ENCODE measurements at regions not wholly inside any gene's neighbourhood (a gene's known extent, or its start where the extent isn't known, plus 50 kb on each side); places are given as distances from the start of the nearest gene placed in this dataset.

DNA sequence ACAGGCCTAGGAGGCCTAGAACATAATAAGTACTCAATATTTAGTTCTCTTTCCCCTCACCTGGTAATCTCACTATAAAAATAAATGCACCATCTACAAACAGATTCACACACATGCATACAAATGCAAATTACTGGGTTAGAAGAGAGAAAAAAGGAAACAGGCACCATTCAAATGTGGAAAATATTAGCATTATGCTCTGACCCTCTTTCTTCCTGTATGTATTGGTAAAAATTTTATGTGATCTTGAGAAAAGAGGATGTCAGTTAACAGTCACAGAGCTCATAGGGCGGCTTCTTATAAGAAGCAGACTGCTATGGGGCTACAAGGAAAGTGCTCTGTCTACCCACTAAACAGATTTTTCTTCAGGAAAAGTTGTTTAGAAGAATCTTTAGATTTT lies 565.4 kb downstream of the LMO4 start:
- Histone ChIP-seq H3K27me3 (ENCODE audit: control insufficient read depth, insufficient read depth, low read length) (no peaks in the 10 kb centered on the region), H3K36me3 (ENCODE audit: control insufficient read depth, insufficient read depth, low read length) (no peaks in the 10 kb centered on the region), H3K4me3 (ENCODE audit: low read depth, low read length) (no peak overlapping the region)
- no peak for TF ChIP-seq CTCF (IDR thresholded peaks at IDR 0.05; ENCODE audit: insufficient read depth, low read length, poor library complexity, severe bottlenecking)
- no peak for DNase-seq (ENCODE audit: low read depth)

GRCh38 chr1:87897481-87897880 lies 568.8 kb downstream of the LMO4 start:
- no peak for DNase-seq (ENCODE audit: low read depth)
- Histone ChIP-seq H3K36me3 (ENCODE audit: control insufficient read depth, insufficient read depth, low read length) (no peaks in the 10 kb centered on the region), H3K4me3 (ENCODE audit: low read depth, low read length) (no peak overlapping the region), H3K27me3 (ENCODE audit: control insufficient read depth, insufficient read depth, low read length) (no peaks in the 10 kb centered on the region)
- no peak for TF ChIP-seq CTCF (IDR thresholded peaks at IDR 0.05; ENCODE audit: insufficient read depth, low read length, poor library complexity, severe bottlenecking)

- no peak for DNase-seq (ENCODE audit: low read depth)
- Histone ChIP-seq H3K4me3 (ENCODE audit: low read depth, low read length) (no peak overlapping the region), H3K36me3 (ENCODE audit: control insufficient read depth, insufficient read depth, low read length) (no peaks in the 10 kb centered on the region), H3K27me3 (ENCODE audit: control insufficient read depth, insufficient read depth, low read length) (no peaks in the 10 kb centered on the region)
- no peak for TF ChIP-seq CTCF (IDR thresholded peaks at IDR 0.05; ENCODE audit: insufficient read depth, low read length, poor library complexity, severe bottlenecking)
Observed at GRCh38 chr1:87898431-87898830, 569.8 kb downstream of the LMO4 start.

DNA sequence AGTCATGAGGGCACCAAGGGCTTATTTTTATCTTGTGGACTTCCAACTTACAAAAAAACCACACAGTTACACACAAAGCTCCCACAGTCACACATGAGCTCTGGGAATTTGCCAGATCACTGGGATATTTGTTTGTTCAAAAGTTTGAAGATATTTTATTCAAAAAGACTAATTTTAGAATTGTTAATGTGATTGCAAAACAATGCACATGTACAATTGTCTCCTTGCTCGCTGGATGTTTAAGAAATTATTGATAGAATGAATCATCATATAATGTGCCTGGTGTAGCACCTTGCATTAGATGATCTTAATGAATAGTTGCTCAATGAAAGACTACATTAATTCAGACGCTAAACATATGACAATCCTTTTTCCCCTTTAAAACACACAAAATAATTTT lies 570.3 kb downstream of the LMO4 start:
- Histone ChIP-seq H3K4me3 (ENCODE audit: low read depth, low read length) (no peak overlapping the region), H3K36me3 (ENCODE audit: control insufficient read depth, insufficient read depth, low read length) (no peaks in the 10 kb centered on the region), H3K27me3 (ENCODE audit: control insufficient read depth, insufficient read depth, low read length) (no peaks in the 10 kb centered on the region)
- no peak for DNase-seq (ENCODE audit: low read depth)
- no peak for TF ChIP-seq CTCF (IDR thresholded peaks at IDR 0.05; ENCODE audit: insufficient read depth, low read length, poor library complexity, severe bottlenecking)

DNA sequence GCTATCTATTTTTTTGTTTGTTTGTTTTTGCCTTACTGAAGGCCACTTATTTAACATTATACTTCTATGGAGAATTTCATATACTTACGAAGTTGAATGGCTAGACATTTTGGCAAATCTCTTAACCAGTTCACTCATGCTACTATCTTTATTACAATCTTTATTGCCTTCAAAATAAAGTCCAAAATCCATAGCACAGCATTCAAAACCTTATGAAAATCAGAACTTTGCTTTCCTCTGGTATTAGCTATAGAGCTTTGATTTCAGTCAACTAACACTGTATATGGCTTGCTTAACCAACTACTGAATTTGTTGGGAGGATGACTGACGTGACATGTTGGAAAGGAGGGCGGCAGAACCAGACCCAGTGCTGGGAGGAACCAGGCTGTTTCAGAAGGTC lies 571.1 kb downstream of the LMO4 start:
- no peak for TF ChIP-seq CTCF (IDR thresholded peaks at IDR 0.05; ENCODE audit: insufficient read depth, low read length, poor library complexity, severe bottlenecking)
- no peak for DNase-seq (ENCODE audit: low read depth)
- no peak overlapping the region for H3K4me3 ChIP-seq (ENCODE audit: low read depth, low read length)
- no peaks in the 10 kb centered on the region for H3K36me3 ChIP-seq (ENCODE audit: control insufficient read depth, insufficient read depth, low read length)
- no peaks in the 10 kb centered on the region for H3K27me3 ChIP-seq (ENCODE audit: control insufficient read depth, insufficient read depth, low read length)

- no peaks in the 10 kb centered on the region for H3K27me3 ChIP-seq (ENCODE audit: control insufficient read depth, insufficient read depth, low read length)
- H3K36me3 ChIP-seq (ENCODE audit: control insufficient read depth, insufficient read depth, low read length): no peaks in the 10 kb centered on the region
- no peak overlapping the region for H3K4me3 ChIP-seq (ENCODE audit: low read depth, low read length)
- no peak for DNase-seq (ENCODE audit: low read depth)
- no peak for TF ChIP-seq CTCF (IDR thresholded peaks at IDR 0.05; ENCODE audit: insufficient read depth, low read length, poor library complexity, severe bottlenecking)
Observed at GRCh38 chr1:87902830-87903229, 574.1 kb downstream of the LMO4 start.
